Neural cell (in vitro differentiated cells): ENCODE measurements at regions not wholly inside any gene's neighbourhood (a gene's known extent, or its start where the extent isn't known, plus 50 kb on each side); places are given as distances from the start of the nearest gene placed in this dataset.

Experiments used
- CTCF ChIP-seq: fragments of 450-650 bp; IDR thresholded peaks from 2 replicates; pipeline ENCODE4 v1.5.1; 2014; ENCODE audit warnings: antibody characterized with exemption, mild to moderate bottlenecking, moderate library complexity; ENCODE audit not compliant: poor library complexity, severe bottlenecking
- EP300 ChIP-seq: fragments of 450-650 bp; conservative IDR thresholded peaks from 2 replicates; pipeline ENCODE4 v1.6.1; 2014; ENCODE audit warnings: antibody characterized with exemption, mild to moderate bottlenecking, moderate library complexity; ENCODE audit not compliant: poor library complexity, severe bottlenecking
- EZH2 ChIP-seq: fragments of 200-600, 300-800 bp; shearing (Covaris generic), sonication (generic); IDR thresholded peaks from 2 replicates; pipeline ENCODE4 v1.6.1; 2014; ENCODE audit warnings: antibody characterized with exemption, low read length, borderline replicate concordance, mild to moderate bottlenecking; ENCODE audit not compliant: insufficient read depth, poor library complexity, severe bottlenecking
- POLR2AphosphoS5 ChIP-seq: IDR thresholded peaks from 2 replicates; pipeline ENCODE4 v1.6.1; 2012
- RAD21 ChIP-seq: fragments of 450-650 bp; conservative IDR thresholded peaks from 2 replicates; pipeline ENCODE4 v1.6.1; 2014; ENCODE audit warnings: antibody characterized with exemption, mild to moderate bottlenecking, moderate library complexity
- REST ChIP-seq: IDR thresholded peaks from 2 replicates; pipeline ENCODE4 v1.6.1; 2012; ENCODE audit warnings: borderline replicate concordance
- SMC3 ChIP-seq: fragments of 450-650 bp; conservative IDR thresholded peaks from 2 replicates; pipeline ENCODE4 v1.6.1; 2014; ENCODE audit warnings: antibody characterized with exemption, mild to moderate bottlenecking, moderate library complexity; ENCODE audit not compliant: poor library complexity
- TAF1 ChIP-seq: IDR thresholded peaks from 2 replicates; pipeline ENCODE4 v1.6.1; 2012; ENCODE audit warnings: low read depth

GRCh38 chr16:26456074-26456473 lies 610.7 kb upstream of the C16orf82 start:
- TF ChIP-seq EP300, result no peak
- TF ChIP-seq CTCF, result no peak
- no peak for TF ChIP-seq TAF1
- TF ChIP-seq EZH2, result no peak
- TF ChIP-seq RAD21, result no peak
- no peak for TF ChIP-seq POLR2AphosphoS5
- no peak for TF ChIP-seq SMC3
- no peak for TF ChIP-seq REST
